GM12878 (cell line): ENCODE measurements at regions not wholly inside any gene's neighbourhood (a gene's known extent, or its start where the extent isn't known, plus 50 kb on each side); places are given as distances from the start of the nearest gene placed in this dataset.

ENCODE experiments used
- ATAC-seq: fragments of 200-7000 bp; cut with Tn5 transposase; 3 replicates; pipeline ENCODE4 v1.9.1; 2020; ENCODE audit warnings: mild to moderate bottlenecking, moderate library complexity
- BruUV-seq: library from RNA; stranded (reverse); fragments of 400-500 nt; replicated peaks from 2 replicates; lab custom pipeline; 2021; lab: Mats Ljungman, UMichigan
- CTCF ChIA-PET: fragments of 300-600 bp; sonication (Branson Sonifier 250); formaldehyde crosslinking; extraction: SDS; loops from one replicate; lab custom pipeline; 2021; ENCODE audit warnings: inconsistent platforms; lab: Yijun Ruan, JAX
- POLR2A ChIA-PET: fragments of 350-600 bp; formaldehyde crosslinking; extraction: SDS; loops from one replicate; lab custom pipeline; 2021; ENCODE audit warnings: inconsistent platforms; lab: Charles Lee
- RAD21 ChIA-PET: fragments of 300-600 bp; sonication (Branson Sonifier 250); formaldehyde crosslinking; loops from one replicate; lab custom pipeline; 2023; ENCODE audit warnings: antibody characterized with exemption; ENCODE audit not compliant: unreplicated experiment; lab: Charles Lee
- SMC1A ChIA-PET: fragments of 300-600 bp; sonication (Branson Sonifier 250); formaldehyde crosslinking; loops from one replicate; lab custom pipeline; 2023; ENCODE audit not compliant: unreplicated experiment, uncharacterized antibody; lab: Charles Lee
- DNase-seq: peaks from one replicate; pipeline ENCODE4 v3.0.0-alpha.2; 2011; ENCODE audit warnings: low read depth, low spot score
- FAIRE-seq: peaks from 3 replicates; lab custom pipeline; 2011; peaks lifted over from hg19 to GRCh38; lab: Jason Lieb, UNC
- H2AFZ ChIP-seq: 2 replicates; pipeline ENCODE4 v1.6.0; 2011; ENCODE audit warnings: low read depth, low read length, control low read depth; ENCODE audit not compliant: control insufficient read depth
- H3K27ac ChIP-seq: 2 replicates; pipeline ENCODE4 v1.5.1; 2011; ENCODE audit warnings: control low read depth; ENCODE audit not compliant: control insufficient read depth, insufficient read depth
- H3K27me3 ChIP-seq, 2 experiments: replicated peaks in 1 of 2; 2 replicates each; pipeline versions ENCODE4 v1.6.0 to v1.6.1; 2011; ENCODE audit warnings: low read length in 1 of 2; ENCODE audit not compliant: control insufficient read depth in 2 of 2, insufficient read depth in 2 of 2
- H3K36me3 ChIP-seq, 2 experiments: 2 replicates each; pipeline ENCODE4 v1.5.1; 2011; ENCODE audit warnings: low read length in 1 of 2; ENCODE audit not compliant: control insufficient read depth in 2 of 2, insufficient read depth in 2 of 2
- H3K4me1 ChIP-seq: 2 replicates; pipeline ENCODE4 v1.6.1; 2011; ENCODE audit warnings: mild to moderate bottlenecking, low read length, moderate library complexity, mixed read lengths; ENCODE audit not compliant: control insufficient read depth, insufficient read depth
- H3K4me2 ChIP-seq: 2 replicates; pipeline ENCODE4 v1.6.0; 2011; ENCODE audit warnings: control low read depth; ENCODE audit not compliant: control insufficient read depth, insufficient read depth
- H3K4me3 ChIP-seq: fragments of 200-600 bp; sonication (generic); 2 replicates; pipeline ENCODE4 v1.5.1; 2016
- H3K79me2 ChIP-seq: 2 replicates; pipeline ENCODE4 v1.6.0; 2011; ENCODE audit warnings: low read length; ENCODE audit not compliant: control insufficient read depth, insufficient read depth
- H3K9ac ChIP-seq: 2 replicates; pipeline ENCODE4 v1.8.0; 2011; ENCODE audit warnings: low read length, control low read depth, mixed read lengths; ENCODE audit not compliant: control insufficient read depth, insufficient read depth
- H3K9me3 ChIP-seq: replicated peaks from 3 replicates; pipeline ENCODE4 v1.5.1; 2011; ENCODE audit warnings: mild to moderate bottlenecking, low read length; ENCODE audit not compliant: control insufficient read depth, insufficient read depth
- H4K20me1 ChIP-seq: 2 replicates; pipeline ENCODE4 v1.6.0; 2011; ENCODE audit not compliant: control insufficient read depth, insufficient read depth
- BCLAF1 ChIP-seq: fragments of 450-650 bp; IDR thresholded peaks from 2 replicates; pipeline ENCODE4 v1.6.1; 2017; ENCODE audit warnings: antibody characterized with exemption, mild to moderate bottlenecking, moderate library complexity
- CEBPZ ChIP-seq: fragments of 150-350 bp; IDR thresholded peaks from 2 replicates; pipeline ENCODE4 v1.6.1; 2016; ENCODE audit warnings: low read depth, low read length
- CHD2 ChIP-seq: IDR thresholded peaks from 2 replicates; pipeline ENCODE4 v1.6.1; 2011; ENCODE audit warnings: low read depth, low read length, improper control_type of control experiment, borderline replicate concordance
- CREB1 ChIP-seq: IDR thresholded peaks from 2 replicates; pipeline ENCODE4 v1.6.1; 2012; ENCODE audit warnings: low read depth, mild to moderate bottlenecking, inconsistent platforms
- EZH2 ChIP-seq: IDR thresholded peaks from 2 replicates; pipeline ENCODE4 v1.6.1; 2012; ENCODE audit warnings: low read depth, mild to moderate bottlenecking, control low read depth, inconsistent platforms, low read length, borderline replicate concordance; ENCODE audit not compliant: control insufficient read depth
- GATAD2B ChIP-seq: fragments of 450-650 bp; conservative IDR thresholded peaks from 2 replicates; pipeline ENCODE4 v1.6.1; 2017; ENCODE audit warnings: low read depth, mild to moderate bottlenecking, moderate library complexity
- KAT2A ChIP-seq: conservative IDR thresholded peaks from 2 replicates; pipeline ENCODE4 v1.6.1; 2011; ENCODE audit warnings: low read depth, low read length; ENCODE audit not compliant: control insufficient read depth
- MEF2A ChIP-seq: IDR thresholded peaks from 2 replicates; pipeline ENCODE4 v1.6.1; 2011; ENCODE audit warnings: low read depth, mild to moderate bottlenecking, low read length, moderate library complexity; ENCODE audit not compliant: insufficient read depth
- NR2C2 ChIP-seq: IDR thresholded peaks from 2 replicates; pipeline ENCODE4 v1.6.1; 2011; ENCODE audit warnings: borderline replicate concordance, low read depth; ENCODE audit not compliant: control insufficient read depth, insufficient read length
- POU2F2 ChIP-seq: IDR thresholded peaks from 3 replicates; pipeline ENCODE4 v1.6.1; 2011; ENCODE audit warnings: low read depth, mild to moderate bottlenecking, low read length, borderline replicate concordance
- RCOR1 ChIP-seq: conservative IDR thresholded peaks from 2 replicates; pipeline ENCODE4 v1.6.1; 2012; ENCODE audit warnings: low read depth, low read length, improper control_type of control experiment
- SMAD1 ChIP-seq: fragments of 450-650 bp; IDR thresholded peaks from 2 replicates; pipeline ENCODE4 v1.6.1; 2018; ENCODE audit warnings: mild to moderate bottlenecking, low read depth; ENCODE audit not compliant: partially characterized antibody
- SMAD5 ChIP-seq: IDR thresholded peaks from 2 replicates; pipeline ENCODE4 v1.6.1; 2016; ENCODE audit warnings: antibody characterized with exemption, low read depth
- YY1 ChIP-seq: IDR thresholded peaks from 2 replicates; pipeline ENCODE4 v1.6.1; 2011; ENCODE audit warnings: low read depth, mild to moderate bottlenecking, low read length
- ZBED1 ChIP-seq: IDR thresholded peaks from 2 replicates; pipeline ENCODE4 v1.6.1; 2016; ENCODE audit warnings: borderline replicate concordance
- ZNF592 ChIP-seq: fragments of 450-650 bp; IDR thresholded peaks from 2 replicates; pipeline ENCODE4 v1.6.1; 2017; ENCODE audit warnings: mild to moderate bottlenecking, moderate library complexity
- WGBS: methylation state at CpG from one replicate; pipeline ENCODE4 v1.1.6; 2016; ENCODE audit warnings: low lambda C conversion rate; ENCODE audit not compliant: insufficient replicate concordance, insufficient coverage; ENCODE audit errors: missing lambda C conversion rate; 5-methylcytosine and 5-hydroxymethylcytosine counted together
- in situ Hi-C: fragments of 300-500 bp; cut with MboI; formaldehyde crosslinking; loops from 9 replicates; pipeline ENCODE4 v1.14.3; 2018; ENCODE audit warnings: mixed read lengths
- intact Hi-C: fragments of 100-400 bp; cut with micrococcal nuclease; formaldehyde crosslinking; loops from one replicate; pipeline ENCODE4 v1.14.2; 2022; ENCODE audit not compliant: unreplicated experiment

DNA sequence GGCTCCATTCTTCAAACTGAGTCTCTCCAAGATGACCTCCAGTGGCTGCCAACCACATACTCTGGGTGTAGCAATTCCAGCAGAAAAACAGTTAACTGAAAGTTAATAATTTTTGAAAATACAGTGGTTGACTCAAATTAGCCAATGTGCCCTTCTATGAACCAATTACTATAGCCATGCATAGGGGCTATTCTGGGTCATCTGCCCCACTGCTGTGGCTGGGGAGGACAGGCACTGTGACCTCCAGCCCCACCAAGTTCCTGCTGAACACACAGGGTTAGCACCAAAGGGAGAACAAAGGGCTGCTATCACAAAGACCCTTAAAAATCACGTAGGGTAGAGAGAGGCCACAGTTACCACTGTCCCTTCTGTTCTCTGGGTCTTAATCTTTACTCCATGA lies 123.0 kb downstream of the IRS1 start:
- no peaks in the 10 kb centered on the region for H3K36me3 ChIP-seq
- H3K27me3 ChIP-seq = no peaks in the 10 kb centered on the region
- in situ Hi-C loops (no loop called here), intact Hi-C loops (no loop called here)
- ChIA-PET SMC1A (no interaction called here), RAD21 (no interaction called here), POLR2A (no interaction called here), CTCF (no interaction called here)
- H3K9me3 ChIP-seq = no peaks in the 10 kb centered on the region
- WGBS = 6% methylated on average over 1 of the region's 1 CpG
- no peaks in the 10 kb centered on the region for H3K4me1 ChIP-seq
- no peaks in the 10 kb centered on the region for H3K79me2 ChIP-seq
- no peaks in the 10 kb centered on the region for H4K20me1 ChIP-seq
- H3K4me3 ChIP-seq = no peak overlapping the region
- no peak overlapping the region for H3K9ac ChIP-seq
- no TSS peak for BruUV-seq
- FAIRE-seq (no peak), DNase-seq (no peak), ATAC-seq (no peak)
- H3K4me2 ChIP-seq = no peak overlapping the region
- H2AFZ ChIP-seq = no peak overlapping the region
- H3K27ac ChIP-seq = no peak overlapping the region
- TF ChIP-seq EZH2 (no peak), CREB1 (no peak), ZNF592 (no peak), GATAD2B (no peak), ZBED1 (no peak), YY1 (no peak), CEBPZ (no peak), NR2C2 (no peak), KAT2A (no peak), SMAD5 (no peak), BCLAF1 (no peak), SMAD1 (no peak), MEF2A (no peak), CHD2 (no peak), RCOR1 (no peak), POU2F2 (no peak)
